ENCODE measurements at regions not wholly inside any gene's neighbourhood (a gene's known extent, or its start where the extent isn't known, plus 50 kb on each side); places are given as distances from the start of the nearest gene placed in this dataset.

DNA sequence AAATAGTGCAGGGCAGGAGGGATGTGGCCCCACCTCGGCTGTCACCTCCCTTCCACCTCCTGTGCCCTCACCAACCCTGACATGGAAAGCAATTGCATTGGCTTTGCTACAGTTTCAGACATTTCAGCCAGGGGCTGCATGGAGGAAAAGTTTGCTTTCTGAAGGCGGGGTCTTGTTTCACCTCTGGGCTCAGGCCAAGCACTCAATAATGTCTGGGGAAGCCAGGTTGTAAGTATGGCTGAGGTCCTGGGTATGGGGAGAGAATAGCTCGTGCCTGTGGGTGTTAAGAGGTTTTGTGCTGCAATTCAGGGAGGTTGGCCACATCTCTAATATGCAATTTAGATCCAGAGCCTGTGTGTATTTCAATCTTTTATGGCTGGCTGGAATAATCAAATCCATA is 238.4 kb upstream of the MKI67 start:
- no peak overlapping the region for H3K27ac ChIP-seq
- no peak for DNase-seq
- WGBS (ENCODE audit: insufficient coverage, low coverage, low lambda C conversion rate, missing lambda C conversion rate), result 41% methylated on average over 3 of the region's 3 CpGs
- ATAC-seq, result no peak
- no peaks in the 10 kb centered on the region for H3K9me3 ChIP-seq
- no peaks in the 10 kb centered on the region for H3K27me3 ChIP-seq
- TF ChIP-seq, protein P1, sequence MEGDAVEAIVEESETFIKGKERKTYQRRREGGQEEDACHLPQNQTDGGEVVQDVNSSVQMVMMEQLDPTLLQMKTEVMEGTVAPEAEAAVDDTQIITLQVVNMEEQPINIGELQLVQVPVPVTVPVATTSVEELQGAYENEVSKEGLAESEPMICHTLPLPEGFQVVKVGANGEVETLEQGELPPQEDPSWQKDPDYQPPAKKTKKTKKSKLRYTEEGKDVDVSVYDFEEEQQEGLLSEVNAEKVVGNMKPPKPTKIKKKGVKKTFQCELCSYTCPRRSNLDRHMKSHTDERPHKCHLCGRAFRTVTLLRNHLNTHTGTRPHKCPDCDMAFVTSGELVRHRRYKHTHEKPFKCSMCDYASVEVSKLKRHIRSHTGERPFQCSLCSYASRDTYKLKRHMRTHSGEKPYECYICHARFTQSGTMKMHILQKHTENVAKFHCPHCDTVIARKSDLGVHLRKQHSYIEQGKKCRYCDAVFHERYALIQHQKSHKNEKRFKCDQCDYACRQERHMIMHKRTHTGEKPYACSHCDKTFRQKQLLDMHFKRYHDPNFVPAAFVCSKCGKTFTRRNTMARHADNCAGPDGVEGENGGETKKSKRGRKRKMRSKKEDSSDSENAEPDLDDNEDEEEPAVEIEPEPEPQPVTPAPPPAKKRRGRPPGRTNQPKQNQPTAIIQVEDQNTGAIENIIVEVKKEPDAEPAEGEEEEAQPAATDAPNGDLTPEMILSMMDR (IDR thresholded peaks at IDR 0.05), result no peak
- TF ChIP-seq POLR2A (IDR thresholded peaks at IDR 0.05), result no peak
- intact Hi-C loops (cut with DNase I), result no loop called here
- H3K4me1 ChIP-seq, result no peaks in the 10 kb centered on the region
- no peaks in the 10 kb centered on the region for H3K36me3 ChIP-seq
- H3K4me3 ChIP-seq, result no peak overlapping the region

DNA sequence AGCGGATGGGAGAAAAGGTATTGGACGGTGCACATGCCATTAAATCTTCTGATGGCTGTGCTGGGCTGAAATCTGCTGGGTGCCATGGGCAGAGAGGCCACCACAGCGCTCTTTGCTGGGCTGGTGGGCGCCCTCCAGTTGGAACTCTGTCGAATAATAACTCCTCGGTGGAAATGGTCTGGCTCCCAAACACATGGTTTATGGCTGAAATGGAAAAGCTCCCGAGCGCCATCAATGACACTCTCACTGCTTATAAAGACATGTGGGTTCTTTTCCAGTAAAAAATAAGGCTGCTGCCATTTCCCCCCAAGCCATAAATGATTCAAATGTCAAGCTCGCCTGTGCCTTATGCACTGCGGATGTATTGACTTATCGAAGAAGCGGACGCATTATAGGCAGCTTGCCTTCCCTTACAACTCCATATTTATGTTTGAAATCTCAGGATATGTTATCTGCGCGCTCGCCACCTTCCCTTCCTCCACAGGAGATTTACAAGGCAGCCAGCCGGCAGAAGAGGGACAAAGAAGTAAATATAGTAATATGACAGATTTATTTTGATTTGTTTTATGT is 239.0 kb upstream of the MKI67 start:
- intact Hi-C loops (cut with DNase I), result no loop called here
- DNase-seq, result no peak
- H3K27me3 ChIP-seq, result no peaks in the 10 kb centered on the region
- H3K4me1 ChIP-seq, result no peaks in the 10 kb centered on the region
- ATAC-seq, result no peak
- H3K36me3 ChIP-seq, result no peaks in the 10 kb centered on the region
- H3K9me3 ChIP-seq, result no peaks in the 10 kb centered on the region
- WGBS (ENCODE audit: insufficient coverage, low coverage, low lambda C conversion rate, missing lambda C conversion rate), result 62% methylated on average over 11 of the region's 17 CpGs
- H3K4me3 ChIP-seq, result no peak overlapping the region
- no peak overlapping the region for H3K27ac ChIP-seq
- TF ChIP-seq, protein P1 (IDR thresholded peaks at IDR 0.05), result no peak
- no peak for TF ChIP-seq POLR2A (IDR thresholded peaks at IDR 0.05)

DNA sequence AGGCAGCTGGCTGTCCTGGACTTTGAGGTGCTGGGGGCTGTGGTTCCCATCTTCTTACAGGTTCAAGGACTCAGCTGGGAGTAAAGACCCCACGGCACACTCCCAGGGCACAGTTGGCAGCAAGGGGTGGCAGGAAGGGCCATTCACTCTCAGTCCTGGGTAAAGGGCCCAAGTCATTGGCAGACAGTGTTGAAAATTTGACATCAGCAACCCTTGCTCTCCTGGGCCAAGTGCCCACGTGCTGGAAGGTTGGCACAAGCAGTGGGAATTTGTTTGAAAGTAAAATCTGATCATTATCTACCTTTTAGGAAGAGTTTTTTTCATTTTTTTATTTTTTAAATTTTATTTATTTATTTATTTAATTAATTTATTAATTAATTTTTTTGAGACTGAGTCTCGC is 241.6 kb upstream of the MKI67 start:
- Histone ChIP-seq H3K27me3 (no peaks in the 10 kb centered on the region), H3K9me3 (no peaks in the 10 kb centered on the region), H3K4me1 (no peaks in the 10 kb centered on the region), H3K27ac (no peak overlapping the region), H3K4me3 (no peak overlapping the region), H3K36me3 (no peaks in the 10 kb centered on the region)
- DNase-seq (peak; percentile 45 to 85 (median 81)), ATAC-seq (peak; percentile 80 to 97 (median 83))
- TF ChIP-seq, protein P1 (IDR thresholded peaks at IDR 0.05), result no peak
- no peak for TF ChIP-seq POLR2A (IDR thresholded peaks at IDR 0.05)
- WGBS (ENCODE audit: insufficient coverage, low coverage, low lambda C conversion rate, missing lambda C conversion rate), result 37% methylated on average over 2 of the region's 3 CpGs
- intact Hi-C loops (cut with DNase I), result no loop called here

DNA sequence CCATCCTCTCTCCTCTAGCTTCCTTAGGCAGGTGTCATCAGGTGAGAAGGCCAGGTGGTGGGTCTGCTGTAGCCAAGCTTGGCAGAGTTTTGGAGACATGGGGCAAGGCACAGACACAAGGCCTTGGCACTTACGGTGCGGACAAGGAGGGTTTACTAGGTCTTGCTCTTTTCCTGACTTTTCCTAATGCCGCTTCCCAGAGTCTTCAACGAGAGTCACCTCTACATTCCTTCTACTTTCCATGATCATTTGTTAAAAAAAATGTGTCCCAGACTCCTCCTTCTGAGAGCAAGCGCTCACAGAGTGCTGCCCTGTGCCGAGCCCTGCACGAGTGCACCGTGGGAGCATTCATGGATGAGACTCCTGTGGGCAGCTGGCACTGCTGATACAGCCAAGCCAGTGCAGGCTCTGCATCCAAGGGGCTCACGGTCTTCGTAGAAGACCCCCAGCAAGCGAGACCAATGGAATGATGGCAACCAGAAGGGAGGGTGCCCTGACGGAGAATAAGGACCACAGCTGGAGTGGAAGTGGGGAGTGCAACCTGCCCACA is 243.0 kb upstream of the MKI67 start:
- Histone ChIP-seq H3K4me1 (no peaks in the 10 kb centered on the region), H3K9me3 (no peaks in the 10 kb centered on the region), H3K27ac (no peak overlapping the region), H3K36me3 (no peaks in the 10 kb centered on the region), H3K27me3 (no peaks in the 10 kb centered on the region), H3K4me3 (no peak overlapping the region)
- TF ChIP-seq POLR2A (IDR thresholded peaks at IDR 0.05), result no peak
- intact Hi-C loops (cut with DNase I), result no loop called here
- ATAC-seq (no peak), DNase-seq (no peak)
- WGBS (ENCODE audit: insufficient coverage, low coverage, low lambda C conversion rate, missing lambda C conversion rate), result 81% methylated on average over 8 of the region's 12 CpGs

DNA sequence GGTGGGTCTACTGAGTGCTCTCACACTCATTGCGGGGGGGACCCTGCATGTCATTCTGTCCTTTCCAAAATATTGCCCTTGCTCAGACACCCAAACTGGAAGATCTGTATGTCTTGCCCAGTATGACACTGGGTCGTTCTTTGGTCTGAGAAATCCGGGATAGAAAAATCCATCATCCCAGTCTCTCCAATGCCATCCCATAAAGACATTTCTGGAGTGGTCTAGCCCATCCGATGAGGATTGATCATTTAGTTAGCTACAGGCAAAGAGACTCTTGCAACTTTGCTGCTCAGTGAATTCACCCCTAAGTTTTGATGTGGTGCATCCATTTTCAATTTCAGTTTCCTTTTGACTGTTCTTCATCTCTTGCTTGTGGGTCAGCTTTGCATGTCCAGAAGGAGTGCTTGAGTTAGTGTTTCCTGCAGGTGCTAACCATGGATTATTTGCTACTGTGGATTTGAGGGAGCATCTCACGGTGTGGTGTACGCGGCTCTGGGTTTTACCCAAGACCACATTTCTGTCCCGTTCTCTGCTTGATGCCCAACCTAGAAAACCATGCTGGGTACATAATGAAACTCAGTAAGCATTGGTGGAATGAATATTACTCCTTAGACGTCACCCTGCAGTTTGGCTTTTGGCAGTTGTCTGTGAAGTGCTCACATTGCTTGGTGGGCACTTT is 247.0 kb upstream of the MKI67 start:
- no peak for ATAC-seq
- no peak overlapping the region for H3K4me3 ChIP-seq
- no peak for DNase-seq
- 64% methylated on average over 9 of the region's 9 CpGs for whole genome bisulfite sequencing (ENCODE audit: insufficient coverage, low coverage, low lambda C conversion rate, missing lambda C conversion rate)
- intact Hi-C loops (cut with DNase I), result no loop called here
- no peak overlapping the region for H3K27ac ChIP-seq
- H3K27me3 ChIP-seq, result no peaks in the 10 kb centered on the region
- H3K4me1 ChIP-seq, result peaks cover 0 to 12% (median 0%) of the 10 kb centered on the region in 4 donors
- no peaks in the 10 kb centered on the region for H3K9me3 ChIP-seq
- no peaks in the 10 kb centered on the region for H3K36me3 ChIP-seq
- TF ChIP-seq, protein P1 (IDR thresholded peaks at IDR 0.05), result no peak
- no peak for TF ChIP-seq POLR2A (IDR thresholded peaks at IDR 0.05)
